ENCODE measurements at regions not wholly inside any gene's neighbourhood (a gene's known extent, or its start where the extent isn't known, plus 50 kb on each side); places are given as distances from the start of the nearest gene placed in this dataset. TPM values are rescaled to one million over a fixed set of nuclear protein-coding genes. Genes with fewer than 3 reads are reported as not detected.

DNA sequence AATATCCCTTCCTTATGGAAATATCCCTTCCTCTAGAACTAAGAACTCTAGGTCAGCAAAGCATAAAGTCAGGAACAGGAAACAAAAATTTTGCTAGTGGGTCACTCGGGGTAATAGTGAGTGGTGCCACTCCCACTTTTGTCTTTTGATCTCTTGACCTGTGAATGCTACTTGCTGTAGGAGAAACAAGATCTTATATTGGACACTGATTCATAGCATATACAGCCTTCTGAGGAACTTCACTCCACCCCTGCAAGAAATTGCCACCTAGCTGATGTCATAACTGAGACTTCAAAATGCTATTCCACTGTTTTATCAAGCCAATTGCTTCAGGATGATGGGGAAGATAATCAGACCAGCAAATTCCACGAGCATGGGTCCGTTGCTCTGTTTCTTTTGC lies 53.3 kb upstream of the PRSS3 start:
- peaks cover 0 to 8% (median 3%) of the 10 kb centered on the region in 4 experiments for H3K27me3 ChIP-seq (replicated peaks in 1 of 4; ENCODE audit: control extremely low read depth in 1 of 4, control insufficient read depth in 3 of 4, insufficient read depth in 4 of 4, low read length in 3 of 4)
- Mint-ChIP-seq H3K4me1 (no peaks in the 10 kb centered on the region), H3K27ac (no peak overlapping the region), H3K9me3 (ENCODE audit: insufficient read depth) (peaks cover 10% of the 10 kb centered on the region), H3K27me3 (peaks cover 46% of the 10 kb centered on the region), H3K4me3 (no peak overlapping the region)
- no peak overlapping the region for H3K27ac ChIP-seq (ENCODE audit: low read length in 2 of 2)
- ATAC-seq (ENCODE audit: low read depth) = no peak
- no peak overlapping the region for H3K9ac ChIP-seq (ENCODE audit: low read length)
- ChIA-PET POLR2A (no interaction called here), CTCF (no interaction called here)
- H3K79me2 ChIP-seq (ENCODE audit: control insufficient read depth, insufficient read depth, low read length) = no peaks in the 10 kb centered on the region
- no peaks in the 10 kb centered on the region for H3K4me1 ChIP-seq (ENCODE audit: control insufficient read depth in 2 of 2, insufficient read depth in 2 of 2, low read length in 2 of 2)
- H2AFZ ChIP-seq (ENCODE audit: insufficient read depth, low read depth, low read length, poor library complexity, severe bottlenecking) = no peak overlapping the region
- peaks cover 0 to 12% (median 6%) of the 10 kb centered on the region in 3 donors for H3K9me3 ChIP-seq (ENCODE audit: control extremely low read depth in 1 of 3, control insufficient read depth in 2 of 3, insufficient read depth in 1 of 3, low read length in 2 of 3)
- 70% methylated on average over 2 of the region's 3 CpGs for WGBS (ENCODE audit: insufficient coverage)
- no peaks in the 10 kb centered on the region for H4K20me1 ChIP-seq (ENCODE audit: control insufficient read depth, insufficient read depth, low read length, poor library complexity, severe bottlenecking)
- DNase-seq = no peak
- H3K4me3 ChIP-seq (ENCODE audit: control extremely low read depth in 1 of 5, extremely low read depth in 1 of 5, insufficient read depth in 1 of 5, low read depth in 2 of 5, low read length in 4 of 5) = no peak overlapping the region
- TF ChIP-seq EZH2 (IDR thresholded peaks at IDR 0.05; ENCODE audit: borderline replicate concordance, insufficient read depth, low read depth, low read length, poor library complexity, severe bottlenecking) (no peak), CTCF (IDR thresholded peaks at IDR 0.05) (no peak)
- intact Hi-C loops (cut with micrococcal nuclease) = no loop called here
- no peaks in the 10 kb centered on the region for H3K36me3 ChIP-seq (replicated peaks in 1 of 2; ENCODE audit: control extremely low read depth in 1 of 2, control insufficient read depth in 1 of 2, extremely low read depth in 1 of 2, insufficient read depth in 2 of 2, low read length in 1 of 2)
- no peak overlapping the region for H3K4me2 ChIP-seq (replicated peaks; ENCODE audit: low read depth, low read length, poor library complexity, severe bottlenecking)

DNA sequence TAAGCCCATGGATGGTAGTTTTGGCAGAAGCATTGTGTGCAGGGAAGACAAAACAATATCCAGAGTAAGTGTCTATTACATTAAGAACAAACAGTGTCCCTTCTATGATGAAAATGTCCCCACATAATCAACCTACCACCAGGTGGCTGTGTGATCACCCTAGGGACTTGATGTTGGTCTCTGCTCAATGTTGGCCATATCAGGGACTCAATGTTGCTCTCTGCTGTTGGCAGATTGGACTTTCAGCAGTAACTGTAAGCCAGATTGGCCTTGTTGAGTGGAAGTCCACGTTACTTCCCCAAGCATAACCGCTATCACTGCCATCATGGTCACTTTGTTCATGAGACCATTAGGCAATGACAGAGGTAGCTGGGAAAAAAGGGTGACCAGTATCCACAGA lies 52.8 kb upstream of the PRSS3 start:
- intact Hi-C loops (cut with micrococcal nuclease) = no loop called here
- WGBS (ENCODE audit: insufficient coverage) = no CpG with 5 or more reads among the region's 2 CpGs
- Mint-ChIP-seq H3K9me3 (ENCODE audit: insufficient read depth) (peaks cover 10% of the 10 kb centered on the region), H3K27me3 (peaks cover 46% of the 10 kb centered on the region), H3K27ac (no peak overlapping the region), H3K4me3 (no peak overlapping the region), H3K4me1 (no peaks in the 10 kb centered on the region)
- CTCF ChIA-PET = no interaction called here
- H3K36me3 ChIP-seq (replicated peaks in 1 of 2; ENCODE audit: control extremely low read depth in 1 of 2, control insufficient read depth in 1 of 2, extremely low read depth in 1 of 2, insufficient read depth in 2 of 2, low read length in 1 of 2) = no peaks in the 10 kb centered on the region
- no peaks in the 10 kb centered on the region for H4K20me1 ChIP-seq (ENCODE audit: control insufficient read depth, insufficient read depth, low read length, poor library complexity, severe bottlenecking)
- TF ChIP-seq EZH2 (IDR thresholded peaks at IDR 0.05; ENCODE audit: borderline replicate concordance, insufficient read depth, low read depth, low read length, poor library complexity, severe bottlenecking) (no peak), CTCF (IDR thresholded peaks at IDR 0.05) (no peak)
- H3K9ac ChIP-seq (ENCODE audit: low read length) = no peak overlapping the region
- H3K27ac ChIP-seq (ENCODE audit: low read length in 2 of 2) = no peak overlapping the region
- no peaks in the 10 kb centered on the region for H3K4me1 ChIP-seq (ENCODE audit: control insufficient read depth in 2 of 2, insufficient read depth in 2 of 2, low read length in 2 of 2)
- H3K79me2 ChIP-seq (ENCODE audit: control insufficient read depth, insufficient read depth, low read length) = no peaks in the 10 kb centered on the region
- ATAC-seq (ENCODE audit: low read depth) (no peak), DNase-seq (no peak)
- peaks cover 0 to 12% (median 6%) of the 10 kb centered on the region in 3 donors for H3K9me3 ChIP-seq (ENCODE audit: control extremely low read depth in 1 of 3, control insufficient read depth in 2 of 3, insufficient read depth in 1 of 3, low read length in 2 of 3)
- POLR2A ChIA-PET = no interaction called here
- no peak overlapping the region for H3K4me2 ChIP-seq (replicated peaks; ENCODE audit: low read depth, low read length, poor library complexity, severe bottlenecking)
- peaks cover 0 to 8% (median 3%) of the 10 kb centered on the region in 4 experiments for H3K27me3 ChIP-seq (replicated peaks in 1 of 4; ENCODE audit: control extremely low read depth in 1 of 4, control insufficient read depth in 3 of 4, insufficient read depth in 4 of 4, low read length in 3 of 4)
- no peak overlapping the region for H3K4me3 ChIP-seq (ENCODE audit: control extremely low read depth in 1 of 5, extremely low read depth in 1 of 5, insufficient read depth in 1 of 5, low read depth in 2 of 5, low read length in 4 of 5)
- no peak overlapping the region for H2AFZ ChIP-seq (ENCODE audit: insufficient read depth, low read depth, low read length, poor library complexity, severe bottlenecking)

Small RNA genes lying in the stretch of these regions (small RNA-seq; reads per million reads assigned to genes)
- not detected for gene TRBV22OR9-2 (ENCODE audit: insufficient read length, low read depth, low replicate concordance)
- gene TRBV26OR9-2 (ENCODE audit: insufficient read length, low read depth, low replicate concordance) = not detected

Data from B cell (primary cell).